NCI-H1417 (cell line): ENCODE measurements at regions not wholly inside any gene's neighbourhood (a gene's known extent, or its start where the extent isn't known, plus 50 kb on each side); places are given as distances from the start of the nearest gene placed in this dataset.

Experiments used
- DNase-seq, 3 experiments: peaks; one replicate each; lab custom pipeline; 2025; lab: John Stamatoyannopoulos, UW

- no peak for DNase-seq
Observed at GRCh38 chr10:78272329-78272728, 238.7 kb downstream of the RPS24 start.

GRCh38 chr10:78274491-78274890, 240.8 kb downstream of the RPS24 start:
- DNase-seq, result no peak

GRCh38 chr10:78276139-78276538, 242.5 kb downstream of the RPS24 start:
- no peak for DNase-seq

- peak in 2 of 3 experiments; percentile 47 to 76 for DNase-seq
Observed at GRCh38 chr10:78277314-78278057, 243.8 kb downstream of the RPS24 start.

GRCh38 chr10:78278058-78278404, 244.4 kb downstream of the RPS24 start:
- no peak for DNase-seq

- no peak for DNase-seq
Observed at GRCh38 chr10:78279756-78280155, 246.1 kb downstream of the RPS24 start.

- no peak for DNase-seq
Observed at GRCh38 chr10:78280604-78281003, 246.9 kb downstream of the RPS24 start.

- DNase-seq, result no peak
Observed at GRCh38 chr10:78281627-78282026, 248.0 kb downstream of the RPS24 start.

- DNase-seq, result no peak
Observed at GRCh38 chr10:78283069-78283682, 249.5 kb downstream of the RPS24 start.

- DNase-seq, result peak in 1 of 3 experiments; percentile 8
Observed at GRCh38 chr10:78284381-78284780, 250.7 kb downstream of the RPS24 start.

- DNase-seq, result no peak
Observed at GRCh38 chr10:78285226-78285625, 251.6 kb downstream of the RPS24 start.

GRCh38 chr10:78286186-78286585, 252.5 kb downstream of the RPS24 start:
- DNase-seq, result no peak

- no peak for DNase-seq
Observed at GRCh38 chr10:78286668-78287067, 253.0 kb downstream of the RPS24 start.

- no peak for DNase-seq
Observed at GRCh38 chr10:78287618-78288017, 254.0 kb downstream of the RPS24 start.

- peak in 1 of 3 experiments; percentile 33 for DNase-seq
Observed at GRCh38 chr10:78288663-78289062, 255.0 kb downstream of the RPS24 start.

GRCh38 chr10:78290131-78290750, 256.6 kb downstream of the RPS24 start:
- peak in 1 of 3 experiments; percentile 26 for DNase-seq

GRCh38 chr10:78291722-78292121, 258.1 kb downstream of the RPS24 start:
- DNase-seq, result no peak

- no peak for DNase-seq
Observed at GRCh38 chr10:78292250-78292981, 258.8 kb downstream of the RPS24 start.

GRCh38 chr10:78292982-78293865, 259.6 kb downstream of the RPS24 start:
- peak in 2 of 3 experiments; percentile 23 to 32 for DNase-seq

GRCh38 chr10:78295242-78295641, 261.6 kb downstream of the RPS24 start:
- no peak for DNase-seq

GRCh38 chr10:78296785-78297184, 263.1 kb downstream of the RPS24 start:
- no peak for DNase-seq

- DNase-seq, result no peak
Observed at GRCh38 chr10:78297997-78298396, 264.3 kb downstream of the RPS24 start.
